A673 (cell line): ENCODE measurements at regions not wholly inside any gene's neighbourhood (a gene's known extent, or its start where the extent isn't known, plus 50 kb on each side); places are given as distances from the start of the nearest gene placed in this dataset.

ENCODE experiments used
- BruUV-seq: library from RNA; stranded (reverse); fragments of 400-500 nt; replicated peaks from 2 replicates; lab custom pipeline; 2021; lab: Mats Ljungman, UMichigan
- CTCF ChIA-PET: fragments of 300-600 bp; sonication (Branson Sonifier 250); formaldehyde crosslinking; loops from one replicate; lab custom pipeline; 2022; ENCODE audit warnings: antibody characterized with exemption; lab: Charles Lee
- POLR2A ChIA-PET: fragments of 300-600 bp; sonication (Branson Sonifier 250); formaldehyde crosslinking; loops from one replicate; lab custom pipeline; 2022; ENCODE audit warnings: antibody characterized with exemption; ENCODE audit not compliant: low non-redundant PET; lab: Charles Lee
- DNase-seq: peaks from one replicate; pipeline ENCODE4 v3.0.0-alpha.2; 2015; ENCODE audit warnings: low spot score
- H3K27ac ChIP-seq: fragments of 200-600 bp; sonication (generic); 2 replicates; pipeline ENCODE4 v1.5.1; 2016; ENCODE audit warnings: mixed run types, low read depth, mild to moderate bottlenecking, mixed read lengths, antibody characterized with exemption, low read length; ENCODE audit not compliant: poor library complexity, severe bottlenecking
- H3K27me3 ChIP-seq: fragments of 200-600 bp; sonication (generic); replicated peaks from 2 replicates; pipeline ENCODE4 v1.6.1; 2017; ENCODE audit warnings: mixed run types, low read depth, mild to moderate bottlenecking, mixed read lengths, antibody characterized with exemption, low read length; ENCODE audit not compliant: insufficient read depth, poor library complexity
- H3K36me3 ChIP-seq: fragments of 200-600 bp; sonication (generic); 2 replicates; pipeline ENCODE4 v1.6.1; 2016; ENCODE audit warnings: mixed run types, mild to moderate bottlenecking, mixed read lengths, antibody characterized with exemption, low read length; ENCODE audit not compliant: insufficient read depth, poor library complexity, severe bottlenecking
- H3K4me1 ChIP-seq: fragments of 200-600 bp; sonication (generic); 2 replicates; pipeline ENCODE4 v1.6.1; 2017; ENCODE audit warnings: mixed run types, mild to moderate bottlenecking, mixed read lengths, antibody characterized with exemption, low read length; ENCODE audit not compliant: insufficient read depth, poor library complexity, severe bottlenecking
- H3K4me3 ChIP-seq: fragments of 200-600 bp; sonication (generic); 2 replicates; pipeline ENCODE4 v1.5.1; 2016; ENCODE audit warnings: low read depth, mixed run types, mild to moderate bottlenecking, mixed read lengths, low read length; ENCODE audit not compliant: poor library complexity, severe bottlenecking
- H3K9me3 ChIP-seq: fragments of 200-600 bp; sonication (generic); 2 replicates; pipeline ENCODE4 v1.6.1; 2016; ENCODE audit warnings: mixed run types, low read depth, mild to moderate bottlenecking, mixed read lengths, antibody characterized with exemption, low read length; ENCODE audit not compliant: poor library complexity, severe bottlenecking
- CTCF ChIP-seq: fragments of 300-800, 200-600 bp; sonication (generic); conservative IDR thresholded peaks from 2 replicates; pipeline ENCODE4 v1.5.1; 2017; ENCODE audit warnings: low read depth, mild to moderate bottlenecking, antibody characterized with exemption, low read length, moderate library complexity, mixed read lengths
- EZH2 ChIP-seq: fragments of 200-600 bp; sonication (generic); IDR thresholded peaks from 2 replicates; pipeline ENCODE4 v1.6.1; 2017; ENCODE audit warnings: borderline replicate concordance, low read depth, mild to moderate bottlenecking, mixed read lengths, antibody characterized with exemption, low read length; ENCODE audit not compliant: poor library complexity, severe bottlenecking
- intact Hi-C: fragments of 100-400 bp; cut with micrococcal nuclease; formaldehyde crosslinking; loops from one replicate; pipeline ENCODE4 v1.10.0; 2022; ENCODE audit not compliant: unreplicated experiment

GRCh38 chr5:67299231-67299735 is 102.7 kb upstream of the CD180 start:
- Histone ChIP-seq H3K4me1 (peaks cover 23% of the 10 kb centered on the region), H3K9me3 (no peaks in the 10 kb centered on the region), H3K4me3 (no peak overlapping the region), H3K27ac (no peak overlapping the region), H3K36me3 (no peaks in the 10 kb centered on the region), H3K27me3 (no peaks in the 10 kb centered on the region)
- POLR2A ChIA-PET: no interaction called here
- DNase-seq: no peak
- CTCF ChIA-PET: no interaction called here
- no peak for TF ChIP-seq EZH2
- no peak for TF ChIP-seq CTCF
- intact Hi-C loops: no loop called here
- BruUV-seq: no TSS peak

- Histone ChIP-seq H3K36me3 (no peaks in the 10 kb centered on the region), H3K4me1 (peaks cover 32% of the 10 kb centered on the region), H3K9me3 (no peaks in the 10 kb centered on the region), H3K27me3 (no peaks in the 10 kb centered on the region), H3K4me3 (no peak overlapping the region), H3K27ac (no peak overlapping the region)
- ChIA-PET CTCF (no interaction called here), POLR2A (no interaction called here)
- DNase-seq: no peak
- intact Hi-C loops: no loop called here
- BruUV-seq: no TSS peak
- TF ChIP-seq EZH2 (no peak), CTCF (no peak)
Observed at GRCh38 chr5:67297802-67298532, 101.4 kb upstream of the CD180 start.

- intact Hi-C loops: no loop called here
- POLR2A ChIA-PET: no interaction called here
- Histone ChIP-seq H3K9me3 (no peaks in the 10 kb centered on the region), H3K27me3 (no peaks in the 10 kb centered on the region), H3K4me1 (peaks cover 35% of the 10 kb centered on the region), H3K36me3 (no peaks in the 10 kb centered on the region), H3K4me3 (no peak overlapping the region), H3K27ac (no peak overlapping the region)
- TF ChIP-seq EZH2: no peak
- no peak for TF ChIP-seq CTCF
- no peak for DNase-seq
- BruUV-seq: no TSS peak
- CTCF ChIA-PET: no interaction called here
Observed at GRCh38 chr5:67297376-67297775, 100.8 kb upstream of the CD180 start.
